Stimulated activated CD4-positive, alpha-beta T cell treated with anti-CD3 and anti-CD28 coated beads, Interleukin-12 subunit alpha, Interleukin-12 subunit beta, amount 100 ng/mL, for 4 hours (primary cell): ENCODE measurements at regions not wholly inside any gene's neighbourhood (a gene's known extent, or its start where the extent isn't known, plus 50 kb on each side); places are given as distances from the start of the nearest gene placed in this dataset.
"Not testable (repeated sequence)": the region's sequence is repeated elsewhere in the genome, so short reads cannot be mapped to it uniquely, and the experiment has no call there.

Source experiments
- DNase-seq: peaks from one replicate; pipeline ENCODE4 v3.0.0-alpha.2; 2020

GRCh38 chr11:81966340-81966739 is 767.3 kb downstream of the FAM181B start:
- no peak for DNase-seq

DNA sequence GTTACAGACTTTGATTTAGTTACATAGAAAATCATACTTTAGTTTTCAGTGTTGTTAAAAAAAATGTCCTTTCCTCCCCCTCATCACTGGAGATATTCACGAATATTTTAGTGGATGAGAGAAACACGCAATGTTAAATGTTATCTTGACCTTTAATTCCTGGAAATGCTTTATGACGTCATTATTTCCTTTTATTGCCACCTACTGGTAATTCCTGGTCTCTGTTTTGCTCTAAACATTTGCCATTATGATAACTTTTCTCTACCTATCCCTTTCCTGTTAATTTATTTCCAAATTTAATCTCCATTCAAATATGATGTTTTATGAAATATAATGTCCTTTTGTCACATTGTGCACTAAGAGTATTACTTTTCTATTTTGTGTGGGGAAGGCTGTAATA is 770.6 kb downstream of the FAM181B start:
- no peak for DNase-seq

DNA sequence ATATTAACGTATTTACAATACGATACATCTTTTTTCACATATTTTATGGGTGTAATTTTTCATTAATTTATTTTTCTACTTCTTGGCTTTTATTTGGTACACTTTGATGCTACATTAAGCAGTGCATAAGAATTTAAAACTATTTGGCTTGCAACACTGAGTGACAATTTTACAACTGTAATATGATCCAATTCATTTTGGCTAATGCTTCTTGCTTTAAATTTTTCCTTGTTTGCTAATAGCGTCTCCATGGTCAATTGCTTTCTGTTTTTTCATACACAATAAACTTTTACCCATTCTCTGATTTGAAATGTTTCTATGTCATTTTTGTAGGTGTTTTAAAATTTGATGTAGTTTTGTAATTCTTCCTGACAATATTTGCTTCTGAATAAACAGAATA is 773.2 kb downstream of the FAM181B start:
- no peak for DNase-seq

DNA sequence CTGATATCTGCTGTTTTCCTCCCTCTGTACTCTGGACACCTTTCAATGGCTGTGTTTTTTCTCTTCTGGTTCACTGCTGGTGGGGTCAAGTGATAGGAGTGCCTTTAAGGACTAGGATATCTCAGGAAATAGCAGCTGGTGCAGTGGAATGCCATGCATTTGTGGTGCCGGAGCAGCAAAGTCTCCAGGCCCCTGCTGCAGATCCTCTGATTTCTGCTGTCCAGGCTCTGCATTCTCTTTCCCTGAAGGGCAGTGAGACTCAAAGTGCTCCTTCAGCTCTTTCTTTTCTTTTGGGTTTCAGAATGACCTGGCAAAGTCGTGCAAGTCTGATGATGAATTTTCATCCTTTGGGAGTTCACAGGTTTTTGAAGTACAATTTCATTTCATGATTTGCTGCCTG is 774.3 kb downstream of the FAM181B start:
- no peak for DNase-seq

GRCh38 chr11:81954301-81954700 is 779.4 kb downstream of the FAM181B start:
- not testable (repeated sequence) for DNase-seq

GRCh38 chr11:81946831-81947230 is 786.8 kb downstream of the FAM181B start:
- no peak for DNase-seq

GRCh38 chr11:81942646-81943045 is 791.0 kb downstream of the FAM181B start:
- DNase-seq, result no peak

- DNase-seq, result no peak
Observed at GRCh38 chr11:81941998-81942397, 791.7 kb downstream of the FAM181B start.

DNA sequence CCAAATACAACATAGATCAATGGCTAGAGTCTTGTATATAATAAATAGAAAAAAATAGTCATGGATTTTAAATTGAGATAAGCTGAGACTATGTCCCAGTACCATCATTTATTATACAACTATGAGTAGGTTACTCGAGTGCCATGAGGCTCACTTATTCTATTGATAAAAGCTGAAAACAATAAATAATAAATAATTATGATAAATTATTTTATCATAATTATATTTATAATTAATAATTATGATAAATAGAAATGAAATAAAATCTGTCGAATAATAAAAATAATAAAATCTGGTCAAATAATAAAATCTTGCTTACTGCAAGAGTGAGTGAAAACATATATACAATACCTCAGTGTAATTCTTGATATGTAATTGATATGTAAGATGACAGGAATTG is 801.4 kb downstream of the FAM181B start:
- no peak for DNase-seq

DNA sequence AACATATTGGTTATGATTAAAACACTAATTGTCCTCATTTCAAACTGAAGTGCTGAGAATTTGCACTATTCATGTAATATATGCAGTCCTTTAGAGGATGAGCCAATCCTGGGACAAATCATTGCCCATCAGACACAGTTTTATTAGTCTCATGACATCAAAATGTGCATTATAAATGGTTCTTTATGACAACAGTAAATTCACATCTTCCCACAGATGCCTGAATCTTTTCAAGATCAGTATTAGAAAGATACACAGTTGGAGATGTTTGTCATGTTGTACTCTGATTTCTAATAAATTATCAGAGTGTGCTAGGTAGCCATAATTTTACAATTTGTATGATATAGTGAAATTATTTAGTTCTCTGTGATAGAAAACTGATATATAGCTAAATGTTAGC is 813.5 kb downstream of the FAM181B start:
- DNase-seq, result no peak

GRCh38 chr11:81916451-81916850 is 817.2 kb downstream of the FAM181B start:
- DNase-seq, result no peak

GRCh38 chr11:81915045-81915444 is 818.6 kb downstream of the FAM181B start:
- DNase-seq, result no peak

GRCh38 chr11:81913793-81914192 is 819.9 kb downstream of the FAM181B start:
- DNase-seq, result no peak

- DNase-seq, result no peak
Observed at GRCh38 chr11:81907996-81908395, 825.7 kb downstream of the FAM181B start.

DNA sequence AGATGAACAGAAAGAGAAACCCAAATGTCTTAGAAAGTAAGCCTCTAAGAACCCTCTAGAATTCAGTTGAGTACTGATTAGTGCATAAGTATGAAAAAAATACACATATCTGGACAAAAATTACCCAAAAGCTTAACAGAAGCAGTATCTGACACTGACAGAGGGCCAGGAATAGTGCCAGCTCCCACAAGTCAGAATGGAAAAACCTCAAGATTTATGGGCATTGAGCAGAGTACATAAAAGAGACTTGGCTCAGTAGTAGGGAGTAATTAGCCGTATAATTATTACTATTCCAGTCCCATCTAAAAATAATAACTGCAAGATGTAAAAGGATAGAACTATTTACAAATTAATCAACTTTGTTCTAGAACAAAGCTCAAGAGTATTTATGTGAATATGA is 834.5 kb downstream of the FAM181B start:
- DNase-seq, result no peak

- no peak for DNase-seq
Observed at GRCh38 chr11:81897639-81898038, 836.0 kb downstream of the FAM181B start.

GRCh38 chr11:81895258-81895657 is 838.4 kb downstream of the FAM181B start:
- DNase-seq, result no peak

DNA sequence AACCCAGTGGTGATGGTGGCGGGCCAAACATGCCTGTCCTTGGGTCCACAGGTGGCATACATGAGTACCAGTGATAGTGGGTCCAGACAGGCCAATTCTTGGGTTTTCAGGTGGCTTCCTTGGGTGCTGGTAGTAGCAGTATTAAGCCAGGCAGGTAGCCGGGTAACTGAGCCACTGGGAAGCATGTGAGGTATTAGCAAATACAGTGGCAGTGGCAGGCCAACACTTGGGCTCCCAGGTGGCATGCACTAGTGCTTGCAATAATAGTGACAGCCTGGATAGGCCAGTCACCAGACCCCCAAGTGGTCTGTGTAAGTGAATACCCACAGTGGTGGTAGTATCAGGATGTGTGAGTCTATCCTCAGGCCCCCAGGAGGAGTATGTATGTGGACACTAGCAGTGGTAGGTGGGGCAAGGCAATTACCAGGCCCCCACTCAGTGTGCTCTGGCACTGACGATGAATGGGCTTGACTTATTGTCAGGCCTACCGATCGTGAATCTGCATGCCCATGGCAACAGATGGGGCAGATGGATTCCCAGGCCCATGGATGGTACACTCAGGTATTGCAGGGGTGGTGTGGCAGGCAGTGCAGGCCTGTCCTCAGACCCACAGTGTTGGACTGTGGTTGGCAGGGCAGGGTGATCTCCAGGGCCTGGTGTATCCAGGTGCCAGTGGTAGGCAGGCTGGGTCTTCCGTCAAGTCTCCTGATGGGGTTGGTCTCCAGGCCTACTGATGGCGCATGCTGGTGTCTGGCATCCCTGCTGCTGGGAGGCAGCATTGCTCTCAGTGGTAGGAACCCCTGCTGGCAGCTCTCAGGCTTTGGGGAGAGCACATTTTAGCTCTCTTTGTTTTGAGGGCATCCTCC is 840.7 kb downstream of the FAM181B start:
- no peak for DNase-seq

DNA sequence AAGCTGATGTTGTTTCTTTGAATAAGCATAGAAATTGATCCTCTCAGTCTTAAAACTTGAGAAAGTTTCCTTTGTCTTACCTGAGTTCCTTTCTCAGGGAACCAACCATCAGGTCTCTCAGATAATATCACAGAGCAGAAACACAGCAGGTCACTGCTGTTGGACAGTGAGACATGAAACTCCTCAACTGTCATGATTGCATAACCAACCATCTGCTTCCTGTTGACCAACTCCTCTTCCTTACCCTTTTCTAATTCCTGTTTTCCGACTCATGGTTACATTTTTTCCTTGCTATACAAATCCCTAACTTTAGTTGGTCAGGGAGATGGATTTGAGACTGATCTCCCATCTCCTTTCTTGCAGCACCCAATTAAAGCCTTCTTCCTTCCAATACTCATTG is 845.3 kb downstream of the FAM181B start:
- no peak for DNase-seq

GRCh38 chr11:81887671-81888070 is 846.0 kb downstream of the FAM181B start:
- DNase-seq, result no peak

DNA sequence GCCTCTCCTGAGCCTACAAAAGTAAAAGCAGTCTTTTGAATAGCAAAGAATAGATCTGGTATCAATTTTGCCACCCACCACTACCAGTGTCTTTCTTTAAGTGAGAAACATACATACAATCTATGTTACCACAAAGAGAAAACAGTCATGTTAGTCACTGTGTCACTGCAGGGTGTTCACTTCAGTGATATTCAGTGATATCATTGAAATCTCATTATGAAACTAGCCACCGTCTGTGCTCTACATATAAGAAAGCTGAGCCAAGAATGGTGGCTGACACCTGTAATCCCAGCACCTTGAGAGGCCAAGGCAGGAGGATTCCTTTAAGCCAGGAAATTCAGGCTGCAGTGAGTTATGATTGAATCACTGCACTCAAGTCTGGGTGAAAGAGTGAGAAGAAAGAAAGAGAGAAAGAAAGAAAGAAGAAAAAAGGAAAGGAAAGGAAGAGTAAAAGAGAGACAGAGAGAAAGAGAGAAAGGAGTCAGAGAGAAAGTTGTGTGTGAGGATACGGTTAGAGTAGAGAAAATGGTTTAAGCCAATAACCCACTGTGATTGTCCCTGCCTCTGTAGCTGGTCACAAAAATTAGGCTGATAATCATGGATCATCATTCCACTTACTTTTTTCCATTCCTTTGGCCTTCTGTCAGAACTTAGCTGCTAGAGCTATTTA is 847.1 kb downstream of the FAM181B start:
- no peak for DNase-seq

GRCh38 chr11:81874635-81875034 is 859.0 kb downstream of the FAM181B start:
- DNase-seq, result no peak

DNA sequence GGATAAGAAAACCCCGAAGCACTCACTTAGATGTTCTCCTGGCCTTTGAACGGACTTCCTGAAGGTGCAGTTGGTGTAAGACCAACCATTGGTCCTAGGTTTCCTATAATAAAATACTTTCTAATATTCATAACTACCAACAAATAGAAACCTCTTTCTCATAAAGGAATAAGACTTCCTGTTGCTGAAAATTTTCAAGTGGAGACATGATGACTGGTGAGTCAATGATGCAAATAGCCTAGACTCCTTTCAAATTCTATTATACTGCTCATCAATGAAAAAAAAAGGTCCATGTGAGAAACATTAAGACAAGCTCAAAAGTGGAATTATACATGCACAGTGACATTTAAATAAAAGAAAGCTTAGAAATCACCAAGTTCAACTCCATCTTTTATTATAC is 862.8 kb downstream of the FAM181B start:
- DNase-seq, result no peak

GRCh38 chr11:81870066-81870412 is 863.6 kb downstream of the FAM181B start:
- no peak for DNase-seq
